ENCODE measurements at regions not wholly inside any gene's neighbourhood (a gene's known extent, or its start where the extent isn't known, plus 50 kb on each side); places are given as distances from the start of the nearest gene placed in this dataset.

- no peak for DNase-seq
These were observed 248.9 kb upstream of the SLC24A2 start for GRCh38 chr9:20037699-20038098.

- DNase-seq, result no peak
These were observed 244.7 kb upstream of the SLC24A2 start for GRCh38 chr9:20033511-20033910.

DNA sequence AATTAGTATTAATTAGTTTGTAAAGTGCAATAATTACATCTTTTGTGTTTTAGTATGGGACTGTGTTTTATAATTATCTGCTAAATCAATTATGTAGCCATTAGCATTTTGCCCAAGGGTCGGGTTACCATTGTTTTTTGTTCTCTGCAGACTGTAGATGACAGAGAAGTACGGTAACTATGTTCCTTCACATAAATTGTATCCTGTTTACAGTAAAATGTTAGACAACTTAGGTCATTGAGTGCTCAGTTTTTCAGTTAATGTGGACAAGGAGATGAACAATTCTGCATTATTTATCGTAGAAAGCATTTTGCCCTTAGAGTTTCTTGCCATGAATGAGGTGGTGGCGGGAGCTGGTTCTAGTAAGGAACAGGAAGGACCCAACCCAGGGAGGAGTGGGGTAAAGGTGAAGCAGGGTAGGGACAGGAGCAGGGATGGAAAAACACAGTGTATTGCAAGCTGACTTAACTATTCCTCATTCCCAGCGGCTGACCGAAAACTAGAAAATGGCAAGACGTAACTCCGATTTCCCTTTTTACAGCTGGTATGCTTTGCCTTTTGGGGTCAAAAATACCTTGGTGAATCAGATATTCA lies 243.7 kb upstream of the SLC24A2 start:
- no peak for DNase-seq

- no peak for DNase-seq
These were observed 243.0 kb upstream of the SLC24A2 start for GRCh38 chr9:20031836-20032235.

GRCh38 chr9:20030671-20031070 lies 241.8 kb upstream of the SLC24A2 start:
- no peak for DNase-seq

DNA sequence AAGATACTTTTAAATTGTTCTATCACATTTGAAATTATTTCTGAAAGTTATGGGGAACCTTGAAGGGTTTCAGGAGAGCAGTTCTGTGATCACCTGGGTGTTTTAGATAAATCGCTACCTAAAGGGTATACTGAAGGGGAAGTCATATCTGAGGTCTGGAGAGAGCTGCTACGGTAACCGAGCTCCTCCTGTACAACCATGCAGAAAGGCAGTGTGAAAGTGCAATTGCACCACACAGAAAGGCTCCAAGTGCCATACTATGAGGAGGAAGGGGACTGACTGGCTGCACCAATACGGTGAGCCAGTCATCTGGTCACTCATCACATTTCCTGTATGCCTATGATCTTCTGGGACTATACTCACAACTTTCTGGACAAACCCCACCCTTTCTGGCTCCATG lies 241.4 kb upstream of the SLC24A2 start:
- DNase-seq, result no peak

GRCh38 chr9:20028849-20029231 lies 240.0 kb upstream of the SLC24A2 start:
- DNase-seq, result no peak

GRCh38 chr9:20028192-20028848 lies 239.5 kb upstream of the SLC24A2 start:
- no peak for DNase-seq

DNA sequence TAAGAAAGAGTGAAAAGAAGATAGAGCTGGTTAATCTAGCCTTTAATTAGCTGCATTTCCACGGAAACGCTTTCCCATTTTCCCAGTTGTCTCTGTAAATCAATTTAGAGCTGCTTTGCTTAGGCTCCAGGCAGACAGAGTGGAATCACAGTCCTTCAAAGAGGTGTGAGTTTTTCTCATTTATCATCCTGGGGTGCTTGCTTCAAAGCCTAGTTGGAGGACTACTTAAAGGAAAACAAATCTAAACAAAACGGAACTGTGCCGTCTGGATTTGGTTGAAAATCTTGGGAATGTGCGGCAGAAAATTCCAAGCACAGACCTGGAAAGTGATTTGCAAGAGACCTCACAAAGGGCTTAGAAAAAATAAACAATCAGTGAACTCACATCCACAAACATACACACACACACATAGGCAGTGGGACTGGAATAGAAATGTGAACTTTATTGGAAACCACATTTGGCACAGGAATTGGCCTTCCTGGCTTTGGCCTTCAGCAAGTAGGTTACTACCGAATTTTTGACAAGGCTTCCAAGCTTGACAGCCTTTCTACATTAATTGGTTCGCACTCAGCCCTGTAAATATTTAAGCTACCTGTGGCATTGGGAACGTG lies 235.2 kb upstream of the SLC24A2 start:
- DNase-seq, result no peak

- DNase-seq, result no peak
These were observed 234.5 kb upstream of the SLC24A2 start for GRCh38 chr9:20023210-20023905.

DNA sequence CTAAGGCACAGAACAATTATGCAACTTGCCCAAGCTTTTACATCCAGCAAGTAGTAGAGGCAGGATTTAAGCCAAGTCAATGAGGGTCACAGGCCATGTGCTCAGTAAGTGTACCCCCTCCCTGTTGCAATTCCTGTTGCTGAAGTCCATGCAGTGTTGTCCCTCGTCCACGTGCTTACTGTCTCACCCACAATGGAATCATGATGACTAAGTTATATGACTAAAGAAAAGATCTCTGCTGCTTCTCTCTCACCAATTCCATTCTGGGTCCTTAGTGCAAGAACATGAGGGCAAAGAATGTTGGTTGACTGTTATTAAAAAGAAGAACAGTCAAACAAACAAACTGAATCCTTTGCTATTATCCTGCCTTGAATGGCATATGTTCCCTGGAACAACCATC lies 233.6 kb upstream of the SLC24A2 start:
- DNase-seq, result no peak

GRCh38 chr9:20016611-20017010 lies 227.8 kb upstream of the SLC24A2 start:
- no peak for DNase-seq

DNA sequence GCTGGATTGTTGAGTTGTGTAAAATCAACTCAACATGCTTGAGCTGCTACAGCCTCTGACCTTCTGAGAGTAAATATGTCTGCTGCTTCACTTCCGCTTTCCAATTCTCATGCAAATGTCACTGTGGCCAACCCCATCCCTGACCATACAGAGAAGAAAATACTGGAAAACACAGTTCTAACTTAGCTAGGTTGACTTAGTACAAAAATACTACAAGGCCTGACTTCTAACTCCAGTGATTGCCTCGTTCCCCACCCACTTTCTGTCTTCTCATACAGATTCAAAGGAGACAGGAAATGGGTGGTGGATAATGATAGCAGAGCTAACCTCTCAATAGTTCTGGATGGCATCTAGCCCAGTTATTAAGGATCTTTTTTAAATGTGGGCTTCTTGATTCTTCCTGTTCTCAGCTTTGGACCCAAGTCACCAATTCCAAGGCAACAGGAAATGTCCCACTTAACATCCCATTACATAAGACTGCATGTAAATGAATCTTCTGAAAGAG lies 226.6 kb upstream of the SLC24A2 start:
- DNase-seq, result no peak

GRCh38 chr9:20014168-20014567 lies 225.3 kb upstream of the SLC24A2 start:
- DNase-seq, result no peak

DNA sequence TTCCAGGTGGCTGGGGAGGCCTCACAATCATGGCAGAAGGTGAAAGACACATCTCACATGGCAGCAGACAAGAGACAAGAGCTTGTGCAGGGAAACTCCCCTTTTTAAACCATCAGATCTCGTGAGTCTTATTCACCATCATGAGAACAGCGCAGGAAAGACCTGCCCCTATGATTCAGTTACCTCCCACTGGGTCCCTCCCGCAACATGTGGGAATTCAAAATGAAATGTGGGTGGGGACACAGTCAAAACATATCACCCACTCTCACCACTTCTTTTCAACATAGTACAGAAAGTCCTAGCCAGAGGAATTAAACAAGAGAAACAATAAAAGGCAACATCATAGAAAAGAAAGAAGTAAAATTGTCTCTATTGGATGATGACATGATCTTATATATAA lies 223.4 kb upstream of the SLC24A2 start:
- no peak for DNase-seq

DNA sequence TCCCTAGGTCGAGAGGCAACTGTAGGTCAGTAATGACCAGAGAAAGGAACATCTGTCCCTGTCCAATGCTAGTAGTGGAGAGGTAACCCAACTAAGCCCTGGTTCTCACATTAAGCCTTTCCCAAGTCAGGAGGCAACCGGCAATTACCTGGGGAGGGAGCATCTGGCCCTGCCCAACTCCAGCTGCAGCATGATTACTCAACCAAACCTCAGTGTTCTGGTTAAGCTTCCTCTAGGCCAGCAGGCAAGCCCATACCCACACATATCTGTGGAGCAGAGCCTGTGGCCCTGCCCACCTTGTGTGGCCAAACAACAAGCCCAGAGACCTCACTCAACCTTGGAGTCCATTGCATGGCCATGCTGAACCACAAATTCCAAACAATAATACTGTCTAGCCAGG lies 220.8 kb upstream of the SLC24A2 start:
- no peak for DNase-seq

GRCh38 chr9:20002011-20002410 lies 213.2 kb upstream of the SLC24A2 start:
- DNase-seq, result no peak

DNA sequence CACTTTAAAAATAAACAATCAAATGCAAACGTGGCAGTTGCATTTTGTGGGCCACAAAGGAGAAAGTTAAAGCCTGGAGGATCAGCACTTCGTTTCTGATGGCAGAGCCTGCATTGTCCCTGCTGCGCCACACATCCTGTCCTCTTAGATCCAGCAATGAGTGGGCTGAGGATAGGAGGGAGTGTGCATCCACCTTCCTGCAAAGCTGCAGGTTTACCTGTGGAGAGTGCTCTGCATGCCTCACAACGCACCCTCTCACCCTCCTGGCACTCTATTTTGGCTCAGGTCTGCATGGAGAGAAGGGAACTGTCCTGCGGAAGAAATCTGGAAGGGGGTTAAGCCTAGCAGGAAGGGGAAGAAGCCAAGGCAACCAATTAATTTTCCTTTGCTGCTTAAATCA lies 212.2 kb upstream of the SLC24A2 start:
- no peak for DNase-seq

- peak in 1 of 4 experiments; percentile 10 for DNase-seq
These were observed 210.7 kb upstream of the SLC24A2 start for GRCh38 chr9:19999491-20000057.

DNA sequence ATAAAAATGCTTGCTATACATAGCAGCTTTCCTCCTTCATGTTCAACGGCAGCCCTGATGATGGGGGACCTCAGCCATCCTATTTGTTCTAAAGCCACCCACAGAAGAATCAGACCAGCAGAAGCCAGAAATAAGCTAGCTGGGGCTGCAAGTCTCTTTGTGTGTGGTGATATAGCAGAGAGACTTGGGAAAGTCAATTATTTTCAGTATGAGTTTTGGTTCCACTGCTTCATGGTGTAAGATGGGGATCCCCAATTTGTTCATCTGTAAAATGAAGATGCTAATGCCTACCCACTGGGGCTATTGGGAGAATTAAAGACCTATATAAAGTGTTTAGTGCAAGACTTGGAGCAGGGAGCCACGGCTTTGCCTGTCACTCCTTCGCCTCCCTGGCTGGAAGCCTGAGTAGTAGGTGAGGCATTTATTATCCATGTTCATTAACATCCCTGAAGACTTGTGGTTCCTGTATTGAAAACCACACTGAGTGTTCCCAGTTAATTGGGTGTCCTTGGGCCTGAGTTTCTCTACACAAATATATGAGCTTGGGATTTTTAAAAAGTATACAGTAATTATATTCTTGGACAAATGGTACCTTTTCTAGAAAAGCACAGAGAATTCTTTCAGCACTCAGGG lies 210.1 kb upstream of the SLC24A2 start:
- DNase-seq, result no peak

GRCh38 chr9:19998153-19998552 lies 209.3 kb upstream of the SLC24A2 start:
- no peak for DNase-seq

GRCh38 chr9:19995619-19996018 lies 206.8 kb upstream of the SLC24A2 start:
- DNase-seq, result no peak

- DNase-seq, result no peak
These were observed 205.5 kb upstream of the SLC24A2 start for GRCh38 chr9:19994296-19994695.

Measured in activated CD4-positive, CD25-positive, alpha-beta regulatory T cell (primary cell).